ENCODE measurements at regions not wholly inside any gene's neighbourhood (a gene's known extent, or its start where the extent isn't known, plus 50 kb on each side); places are given as distances from the start of the nearest gene placed in this dataset.
"Not testable (repeated sequence)": the region's sequence is repeated elsewhere in the genome, so short reads cannot be mapped to it uniquely, and the experiment has no call there.

DNA sequence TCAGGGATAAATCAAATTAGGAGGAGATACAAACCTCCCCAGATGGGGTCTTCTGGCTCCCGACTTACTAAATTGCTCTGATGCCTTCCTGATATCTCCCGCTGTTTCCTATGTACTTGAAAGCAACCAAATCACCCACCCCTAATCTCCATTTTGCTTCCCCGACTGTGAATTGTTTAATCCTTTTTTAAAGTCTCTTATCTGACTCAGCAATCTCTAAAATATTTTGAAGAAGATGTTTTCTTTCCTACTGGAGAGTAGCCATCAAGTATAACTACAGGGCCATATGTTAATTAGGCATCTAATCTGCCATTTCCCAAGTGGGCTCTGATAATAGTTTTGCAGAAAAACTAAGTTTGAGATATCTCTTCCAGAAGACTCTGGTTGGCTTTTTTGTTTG, 365.2 kb upstream of the MAF start:
- no peak for FAIRE-seq

DNA sequence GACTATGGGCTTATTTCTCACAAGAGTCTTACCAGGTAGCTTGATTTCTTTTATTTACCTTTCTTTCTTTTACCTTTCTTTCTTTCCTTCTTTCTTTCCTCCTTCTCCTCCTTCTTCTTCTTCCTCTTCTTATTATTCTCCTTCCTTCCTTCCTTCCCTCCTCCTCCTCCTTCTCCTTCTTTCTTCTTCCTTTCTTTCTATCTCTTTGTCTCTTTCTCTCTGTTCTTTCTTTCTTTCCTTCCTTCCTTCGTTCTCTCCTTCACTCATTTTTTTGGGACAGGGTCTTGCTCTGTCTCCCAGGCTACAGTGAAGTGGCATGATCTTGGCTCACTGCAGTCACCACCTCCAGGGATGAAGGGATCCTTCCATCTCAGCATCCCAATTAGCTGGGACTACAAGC, 363.6 kb upstream of the MAF start:
- no peak for FAIRE-seq

DNA sequence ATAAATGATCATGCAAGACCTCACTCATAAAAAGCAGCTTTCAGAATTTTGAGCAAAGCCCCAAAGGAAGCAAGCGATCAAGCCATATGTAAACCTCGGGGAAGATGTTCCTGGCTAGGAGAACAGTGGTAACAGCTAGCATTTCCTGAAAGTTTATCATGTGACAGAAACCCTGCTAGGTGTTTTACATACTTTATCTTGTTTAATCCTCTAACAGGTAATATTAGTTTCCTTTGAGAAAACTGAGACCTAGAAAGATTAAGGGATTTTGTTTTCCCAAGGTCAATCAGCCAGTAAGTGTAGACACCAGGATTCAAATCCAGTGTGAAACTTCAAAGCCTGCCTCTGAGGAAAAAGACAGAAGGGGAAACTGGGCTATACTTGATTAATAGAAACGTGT, 362.4 kb upstream of the MAF start:
- no peak for FAIRE-seq

DNA sequence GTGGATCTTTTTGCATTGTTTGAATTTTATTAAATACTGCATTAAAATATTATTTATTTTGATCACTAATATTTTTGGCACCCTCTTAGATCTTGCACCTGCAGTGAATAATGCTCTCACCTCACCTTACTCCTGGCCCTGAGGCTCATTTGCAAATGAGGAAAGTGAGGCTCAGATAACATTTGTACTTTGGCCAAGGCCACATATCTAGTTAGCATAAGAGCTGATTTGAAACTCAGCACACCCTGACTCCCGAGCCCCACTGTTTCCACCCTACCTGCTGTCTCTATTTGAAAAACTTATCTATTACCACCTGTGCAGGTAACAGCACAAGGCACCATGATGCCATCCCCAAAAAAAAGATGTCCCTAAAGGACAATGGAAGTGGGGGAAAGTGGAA, 358.7 kb upstream of the MAF start:
- no peak for FAIRE-seq

DNA sequence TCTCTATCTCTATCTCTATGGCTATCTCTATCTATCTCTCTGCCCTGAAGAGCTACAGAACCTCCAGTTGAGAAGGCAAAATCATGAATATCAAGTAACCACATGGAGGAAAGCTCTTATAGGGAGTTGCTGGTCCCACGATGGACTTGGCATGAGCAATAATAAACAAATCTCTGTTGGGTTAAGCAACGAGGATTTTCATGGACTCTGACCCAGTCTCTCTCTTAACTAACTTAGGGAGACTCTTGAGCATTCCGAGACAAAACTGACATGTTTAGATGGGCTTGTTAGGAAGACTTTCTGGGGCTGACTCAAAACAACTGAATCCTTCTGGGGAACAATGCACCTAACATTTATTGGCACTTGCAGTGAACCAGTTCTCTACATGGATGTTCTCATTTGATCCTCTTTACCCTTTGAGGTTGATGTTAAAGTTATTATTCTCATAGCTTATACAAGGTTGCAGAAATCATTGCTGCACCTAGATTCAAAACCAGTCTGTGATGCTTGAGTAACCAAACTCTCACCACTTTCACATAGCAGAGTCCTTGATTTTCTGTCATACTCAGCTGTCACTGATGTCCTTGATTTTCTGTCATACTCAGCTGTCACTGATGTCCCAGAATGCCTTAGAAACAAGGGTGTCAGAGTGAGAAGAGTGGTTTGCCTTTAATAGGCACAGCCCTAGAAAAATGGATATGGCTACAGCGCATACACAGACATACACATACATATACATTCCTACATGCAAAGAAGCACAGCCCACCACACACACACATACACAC, 354.6 kb upstream of the MAF start:
- no peak for FAIRE-seq

DNA sequence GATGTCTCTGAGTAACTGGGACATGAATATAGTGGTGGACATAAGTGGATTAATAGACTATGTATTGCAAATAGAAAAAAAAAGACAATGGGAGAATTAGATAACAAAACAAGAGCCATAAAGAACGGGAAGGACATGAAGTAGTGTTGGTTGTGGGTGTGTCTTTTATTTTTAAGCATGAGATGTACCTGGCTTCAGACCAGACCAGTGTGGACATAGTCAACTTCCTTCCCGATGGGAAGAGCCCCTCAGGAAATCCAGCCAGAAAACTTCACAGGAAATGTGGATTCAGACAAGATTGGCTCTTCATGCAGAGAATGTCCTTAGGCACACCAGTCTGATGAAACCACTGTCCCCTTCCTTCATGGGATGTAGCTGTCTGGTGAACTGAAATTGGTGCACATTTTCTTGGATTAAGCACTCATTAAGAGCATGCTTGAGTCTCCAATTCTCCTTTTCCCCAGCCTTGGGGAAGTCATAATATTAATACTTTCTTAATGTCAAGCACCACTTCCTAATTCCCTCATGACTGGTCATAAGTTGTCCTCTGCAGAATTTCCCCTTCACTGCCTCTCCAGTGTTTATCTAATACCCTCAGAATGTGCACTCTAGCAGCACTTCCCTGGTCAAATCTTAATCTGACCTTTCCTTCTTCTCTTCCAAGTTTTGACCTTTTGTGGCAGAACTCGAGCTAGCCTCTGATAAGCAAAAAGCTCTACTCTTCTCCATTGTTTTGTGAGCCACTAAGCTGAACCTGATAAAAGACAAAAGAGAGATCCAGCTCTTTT, 350.6 kb upstream of the MAF start:
- no peak for FAIRE-seq

DNA sequence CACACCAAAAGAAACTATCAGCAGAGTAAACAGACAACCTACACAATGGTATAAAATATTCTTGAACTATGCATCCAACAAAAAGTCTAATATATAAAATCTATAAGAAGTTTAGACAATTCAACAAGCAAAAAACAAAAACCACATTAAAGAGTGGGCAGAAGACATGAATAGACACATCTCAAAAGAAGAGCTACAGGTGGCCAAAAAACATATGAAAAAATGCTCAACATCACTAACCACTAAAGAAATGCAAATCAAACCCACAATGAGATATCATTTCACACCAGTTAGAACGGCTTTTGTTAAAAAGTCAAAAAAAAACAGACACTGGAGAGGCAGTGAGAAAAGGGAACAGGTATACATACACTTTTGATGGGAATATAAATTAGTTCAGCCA, 348.9 kb upstream of the MAF start:
- no peak for FAIRE-seq

DNA sequence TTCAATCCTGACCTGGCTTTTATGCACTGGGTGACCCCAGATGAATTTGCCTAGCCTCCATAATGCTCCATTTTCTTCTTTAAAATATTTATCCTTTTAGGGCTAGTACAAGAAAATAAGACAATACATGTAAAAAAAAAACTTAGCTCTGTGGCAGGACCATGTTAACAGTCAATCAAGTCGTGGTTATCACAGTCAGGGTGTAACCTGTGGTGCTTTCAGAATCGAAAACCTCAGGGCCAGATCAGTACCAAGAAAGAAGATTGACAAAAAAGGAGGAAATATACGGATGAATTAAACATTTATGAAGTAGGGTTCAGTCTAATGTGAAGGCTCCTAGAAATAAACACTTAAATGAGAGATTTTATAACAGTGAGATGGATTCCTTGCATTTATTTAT, 347.2 kb upstream of the MAF start:
- FAIRE-seq, result no peak

DNA sequence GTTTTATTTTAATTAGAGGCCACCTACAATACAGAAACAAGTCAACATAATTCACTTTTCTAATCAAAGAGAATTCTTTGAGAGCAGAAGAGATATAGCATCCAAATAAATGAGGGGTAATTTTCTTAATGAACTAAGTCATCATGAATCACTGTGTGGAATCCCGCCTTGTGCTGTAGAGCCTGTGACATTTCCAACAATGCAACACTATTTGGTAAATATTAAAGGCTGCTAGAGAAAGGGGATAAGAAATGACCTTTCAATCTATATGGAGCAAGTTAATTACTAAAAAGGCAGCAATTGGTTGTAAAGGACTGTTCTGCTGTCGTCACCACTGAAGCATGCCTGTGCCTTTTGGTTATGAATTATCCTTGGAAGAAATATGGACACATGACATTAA, 345.7 kb upstream of the MAF start:
- no peak for FAIRE-seq

DNA sequence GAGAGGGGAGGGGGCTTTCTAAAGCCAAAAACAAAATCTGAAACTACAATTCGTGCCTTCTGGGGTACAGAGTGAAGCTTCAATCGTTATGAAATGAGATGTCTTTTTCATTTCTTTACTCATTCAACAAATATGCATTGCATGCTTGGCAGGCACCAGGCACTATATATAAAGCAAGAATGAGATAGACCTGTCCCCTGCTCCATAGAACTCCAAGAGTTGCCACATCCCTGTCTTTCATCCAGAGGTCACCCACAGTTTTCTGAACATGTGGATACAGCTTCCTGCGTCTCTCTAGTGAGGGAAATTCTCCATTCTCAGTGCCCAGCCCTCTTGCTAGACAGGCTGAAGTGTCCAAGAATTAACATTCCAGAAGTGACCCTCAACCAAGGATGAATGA, 343.2 kb upstream of the MAF start:
- FAIRE-seq, result no peak

DNA sequence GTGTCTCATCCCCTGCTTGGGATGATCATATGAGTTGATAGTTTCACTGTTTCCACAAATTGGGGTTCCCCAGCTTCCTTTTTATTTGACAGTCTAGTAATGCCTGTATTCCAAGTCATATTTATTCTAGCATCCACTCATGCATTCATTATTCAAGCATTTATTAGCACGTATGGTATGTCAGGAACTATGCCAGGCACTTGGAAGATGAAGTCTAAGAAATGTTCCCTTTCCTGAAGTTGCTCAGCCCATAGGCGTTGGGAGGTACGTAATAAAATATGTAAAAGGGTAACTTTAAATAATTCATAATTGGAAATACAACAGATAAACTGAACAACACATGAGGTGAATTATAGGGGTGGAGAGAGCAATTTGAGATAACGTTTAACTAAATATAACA, 338.0 kb upstream of the MAF start:
- FAIRE-seq, result no peak

DNA sequence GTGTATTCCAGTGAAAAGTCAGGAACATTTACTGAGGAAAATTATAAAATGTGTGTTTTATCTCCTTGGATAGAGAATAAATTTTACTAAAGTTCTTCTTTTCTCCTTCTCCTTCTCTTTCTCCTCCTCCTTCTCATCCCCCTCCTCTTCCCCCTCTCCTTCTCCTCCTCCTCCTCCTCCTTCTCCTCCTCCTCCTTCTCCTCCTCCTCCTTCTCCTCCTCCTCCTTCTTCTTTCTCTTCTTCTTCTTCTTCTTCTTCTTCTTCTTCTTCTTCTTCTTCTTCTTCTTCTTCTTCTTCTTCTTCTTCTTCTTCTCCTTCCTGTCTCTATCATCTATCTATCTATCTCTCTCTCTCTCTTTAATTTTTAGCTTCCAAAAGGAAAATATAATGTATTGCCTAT, 337.1 kb upstream of the MAF start:
- not testable (repeated sequence) for FAIRE-seq

DNA sequence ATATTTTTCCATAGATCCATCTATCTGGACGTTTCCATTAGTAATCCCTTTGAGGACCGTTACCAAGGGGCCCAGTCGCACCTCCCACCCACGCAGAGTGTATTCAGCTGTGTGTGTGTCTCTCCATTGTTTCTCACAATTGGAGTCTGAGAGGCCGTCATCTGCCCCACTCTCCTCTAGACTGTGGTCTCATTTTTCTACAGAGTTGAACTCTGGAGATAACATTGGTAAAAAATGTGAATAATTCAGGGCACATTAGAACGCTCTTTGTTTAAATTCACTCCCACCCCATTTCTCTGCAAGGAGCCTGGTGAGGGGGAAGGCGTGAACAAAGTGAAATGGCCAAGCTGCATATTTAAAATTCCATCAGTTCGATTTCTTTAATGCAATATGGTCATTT, 333.1 kb upstream of the MAF start:
- FAIRE-seq, result no peak

DNA sequence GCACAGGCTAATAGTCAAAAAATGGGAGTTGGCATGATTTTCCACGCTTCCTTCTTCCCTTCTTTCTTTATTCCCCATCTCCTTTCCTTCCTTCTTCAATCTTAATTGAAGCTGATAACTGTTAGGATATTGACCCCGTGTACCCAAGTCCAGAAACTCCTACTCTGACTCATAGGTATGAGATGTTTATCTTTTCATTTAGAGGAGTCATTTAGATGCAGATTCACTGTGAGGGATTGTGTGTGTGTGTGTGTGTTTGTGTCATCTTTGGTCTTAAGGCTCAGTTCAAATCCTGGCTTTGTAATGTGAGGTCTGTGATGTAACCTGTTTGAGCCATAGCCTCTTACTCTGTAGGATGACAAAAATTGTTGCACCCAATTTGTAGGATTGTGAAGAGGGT, 332.0 kb upstream of the MAF start:
- FAIRE-seq, result no peak

DNA sequence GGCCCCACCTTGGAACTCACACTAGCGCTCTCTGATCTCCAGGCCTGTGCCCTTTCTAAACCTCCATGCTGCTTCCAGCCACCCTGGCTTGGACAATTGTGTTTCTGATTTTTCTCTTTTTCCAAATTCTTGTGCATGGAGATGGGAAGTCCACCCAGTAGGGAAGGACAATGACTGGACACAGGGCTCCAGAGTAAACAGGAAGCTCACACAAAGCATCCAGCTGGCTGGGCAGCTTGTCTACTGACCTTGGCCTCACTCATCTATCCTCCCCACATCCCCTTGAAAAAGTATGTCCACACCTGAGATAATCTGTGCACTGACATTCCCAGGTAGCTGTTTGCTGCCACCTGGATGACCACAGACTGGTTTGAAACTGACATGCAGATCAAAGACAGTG, 331.2 kb upstream of the MAF start:
- FAIRE-seq, result no peak

DNA sequence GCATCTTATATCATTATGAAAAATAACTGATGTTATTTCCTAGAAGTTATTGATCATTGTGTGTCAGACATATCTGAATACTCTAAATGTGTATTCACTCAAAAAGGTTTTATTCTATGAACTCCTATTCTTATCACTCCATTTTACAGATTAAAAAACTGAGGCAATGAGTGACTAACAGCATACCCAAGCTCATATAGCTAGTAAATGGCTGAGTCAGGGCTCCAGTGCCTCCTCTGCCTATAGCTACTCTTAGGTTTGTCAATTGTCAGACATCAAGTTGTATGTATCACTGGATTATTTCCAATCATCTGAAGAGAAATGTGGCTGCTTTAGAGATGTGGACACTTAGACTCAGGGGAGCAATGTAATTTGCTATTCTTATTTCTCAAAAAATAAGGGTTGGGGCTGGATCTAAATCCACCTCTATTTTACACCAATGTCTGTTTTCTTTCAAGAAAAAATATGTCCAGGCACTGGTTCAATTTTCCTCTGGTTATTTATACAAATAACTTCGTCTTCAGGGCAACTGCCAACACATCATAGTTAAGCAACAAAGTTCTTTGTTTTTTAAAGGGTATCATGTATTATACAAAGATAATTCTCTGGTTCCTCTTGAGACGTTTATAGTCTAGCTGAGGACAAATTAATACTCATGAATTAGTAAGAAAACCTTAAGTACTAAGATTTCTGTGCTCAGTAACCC, 328.9 kb upstream of the MAF start:
- no peak for FAIRE-seq

DNA sequence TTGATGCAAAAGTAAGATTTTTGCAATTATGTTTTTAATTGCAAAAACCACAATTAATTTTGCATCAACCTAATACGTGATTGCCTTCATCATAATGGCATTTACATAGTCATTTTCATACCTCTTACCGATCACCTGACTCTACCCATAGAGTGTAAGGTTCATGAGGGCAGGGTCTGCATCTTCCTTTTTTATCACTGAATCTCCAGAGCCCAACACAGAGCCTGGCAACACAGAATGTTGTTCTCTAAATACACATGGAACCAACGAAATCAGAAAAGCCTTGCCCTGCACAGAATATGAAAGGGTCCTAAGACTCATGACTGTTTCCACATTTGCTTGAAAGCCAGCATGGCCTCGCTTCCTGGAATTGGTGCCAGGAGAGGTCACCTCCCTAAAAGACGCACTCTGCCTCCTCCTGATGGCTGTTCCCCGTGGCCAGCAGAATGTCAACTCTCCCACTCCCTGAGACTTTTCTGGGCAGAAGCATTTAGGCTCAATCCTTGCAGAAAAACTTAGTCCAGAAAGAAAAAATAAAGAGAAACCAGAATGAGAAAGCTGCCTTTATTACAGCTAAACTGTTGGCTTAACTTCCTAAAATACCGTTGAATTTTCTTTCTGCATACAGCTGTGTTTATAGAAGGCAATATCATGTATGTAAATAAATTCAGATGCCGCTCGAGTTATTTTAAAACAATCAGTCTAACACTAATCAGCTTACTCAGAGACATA, 327.8 kb upstream of the MAF start:
- FAIRE-seq, result no peak

DNA sequence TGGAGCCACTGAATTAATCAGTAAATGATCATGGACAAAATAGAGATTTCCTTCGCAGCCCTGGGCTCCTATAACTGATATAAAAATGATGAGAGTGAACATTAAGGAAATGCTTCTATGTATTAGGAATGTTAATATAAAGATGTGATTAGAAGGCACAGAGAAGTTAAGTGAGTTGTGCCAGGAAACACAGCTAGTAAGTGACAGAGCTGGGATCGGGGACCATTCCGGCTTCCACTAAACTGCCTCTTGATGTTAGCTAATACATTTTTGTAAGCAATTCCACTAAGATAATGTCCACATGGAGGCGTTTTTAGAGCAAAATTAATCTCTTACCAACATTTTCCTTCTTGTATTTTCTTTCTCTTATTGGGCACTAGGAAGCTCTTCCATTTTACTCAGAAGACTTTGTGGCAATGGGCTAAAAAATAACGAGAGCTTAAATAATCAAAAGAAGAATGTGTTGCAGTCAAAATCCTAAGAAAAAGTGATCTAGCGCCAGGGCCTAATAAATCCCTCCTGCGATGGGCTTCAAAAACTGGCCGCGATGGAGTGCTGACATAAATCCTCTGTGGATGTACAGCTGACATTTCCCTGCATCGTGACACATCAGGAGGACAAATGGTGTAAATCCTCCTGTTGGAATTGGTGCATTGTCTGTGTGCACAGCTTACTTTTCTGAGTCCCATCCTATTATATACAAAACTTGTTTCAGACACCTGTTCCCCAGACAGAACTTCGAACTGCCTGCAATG, 326.1 kb upstream of the MAF start:
- FAIRE-seq, result no peak

DNA sequence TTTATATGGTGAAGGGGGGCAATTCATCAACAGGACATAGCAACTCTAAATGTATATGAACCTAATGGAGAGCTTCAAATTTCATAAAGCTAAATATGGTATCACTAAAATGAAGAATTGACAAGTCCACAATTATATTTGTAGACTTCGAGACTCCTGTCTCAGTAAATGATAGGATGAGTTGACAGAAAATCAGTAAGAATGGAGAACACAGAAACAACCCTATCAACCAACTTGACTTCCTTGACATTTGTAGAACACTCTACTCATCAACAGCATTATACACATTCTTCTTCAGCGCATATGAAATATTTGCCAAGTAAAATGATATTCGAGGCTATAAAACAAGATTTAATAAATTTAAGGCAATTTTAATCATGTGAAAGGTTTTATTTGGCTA, 322.9 kb upstream of the MAF start:
- FAIRE-seq, result no peak

DNA sequence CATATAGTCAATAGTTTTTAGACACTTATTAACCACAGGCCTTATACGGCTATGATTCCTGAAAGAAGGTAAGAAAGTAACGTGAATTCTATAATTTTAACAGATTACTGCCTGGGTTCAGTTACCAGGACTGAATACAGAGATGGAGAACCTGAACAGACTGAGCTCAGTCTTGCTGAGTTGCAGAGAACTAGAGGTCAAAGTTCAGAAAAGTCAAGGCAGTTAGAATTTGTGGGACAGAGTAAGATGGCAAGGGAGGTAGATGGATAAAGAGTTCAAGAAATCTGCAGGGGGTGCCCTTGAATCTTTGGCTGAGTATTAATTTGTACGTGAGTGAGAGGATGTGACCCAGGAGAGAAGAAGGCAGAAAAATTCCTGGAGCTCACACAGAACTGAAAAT, 320.1 kb upstream of the MAF start:
- FAIRE-seq, result no peak

DNA sequence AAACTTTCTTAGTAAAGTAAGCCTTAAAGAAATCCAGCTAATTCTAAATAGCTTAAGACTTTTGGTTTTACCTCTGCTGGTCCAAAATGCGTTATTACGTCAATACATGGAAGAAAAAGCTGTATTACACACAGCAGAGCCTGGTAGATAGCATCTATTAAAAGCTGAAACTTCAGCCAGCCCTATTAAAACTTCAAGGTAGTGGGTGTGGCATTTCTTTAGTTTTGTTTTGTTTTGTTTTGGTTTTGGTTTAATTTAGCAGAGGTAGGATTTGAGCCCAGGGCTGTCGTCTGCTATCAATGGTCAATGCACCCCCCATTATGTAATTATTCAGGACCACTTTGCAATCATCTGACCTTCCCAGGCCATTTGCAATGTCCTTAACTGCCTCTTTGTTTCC, 318.4 kb upstream of the MAF start:
- FAIRE-seq, result no peak

DNA sequence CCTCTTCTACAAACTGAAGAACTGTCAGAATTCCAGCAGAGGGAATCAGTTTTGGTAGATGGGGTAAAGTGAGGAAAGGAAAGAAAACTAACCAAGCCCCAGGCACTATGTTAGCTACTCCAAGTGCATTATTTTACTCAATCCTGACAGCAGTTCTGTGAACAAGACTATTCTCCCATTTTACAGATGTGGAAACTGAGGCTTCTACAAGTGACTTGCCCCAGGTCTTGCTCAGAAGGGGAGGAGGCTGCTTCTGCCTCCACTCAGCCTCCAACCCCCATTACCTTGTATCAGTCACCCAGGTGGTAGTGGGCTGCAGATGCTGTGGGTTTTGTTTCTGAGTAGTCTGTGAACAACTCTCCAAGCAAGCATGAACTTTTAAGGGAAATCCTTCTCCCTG, 315.2 kb upstream of the MAF start:
- no peak for FAIRE-seq

All from islet of Langerhans (tissue), 1 donor.